ENCODE measurements at regions not wholly inside any gene's neighbourhood (a gene's known extent, or its start where the extent isn't known, plus 50 kb on each side); places are given as distances from the start of the nearest gene placed in this dataset.

GRCh38 chr3:159301961-159302360, 500.1 kb downstream of the MFSD1 start:
- H4K20me1 ChIP-seq (ENCODE audit: insufficient read depth) = no peaks in the 10 kb centered on the region
- no peak for DNase-seq (ENCODE audit: low read depth, low spot score)
- TF ChIP-seq EZH2phosphoT487 (IDR thresholded peaks at IDR 0.05; ENCODE audit: borderline replicate concordance) (no peak), SP1 (IDR thresholded peaks at IDR 0.05; ENCODE audit: low read depth) (no peak), EZH2 (IDR thresholded peaks at IDR 0.05) (no peak)
- H3K9me2 ChIP-seq (ENCODE audit: insufficient read depth) = no peaks in the 10 kb centered on the region
- CTCF ChIA-PET = no interaction called here
- BruUV-seq (replicated peaks) = no TSS peak
- RAD21 ChIA-PET (ENCODE audit: low non-redundant PET in 1 of 2, low total read pairs in 2 of 2, uncharacterized antibody in 2 of 2, unreplicated experiment in 2 of 2) = no interaction called here
- no peak for ATAC-seq
- H3K9ac ChIP-seq (ENCODE audit: low read length) = no peak overlapping the region
- no peaks in the 10 kb centered on the region for H3K4me1 ChIP-seq (ENCODE audit: control insufficient read depth in 1 of 2, insufficient read depth in 2 of 2, low read length in 2 of 2)
- no peak overlapping the region for H3K4me2 ChIP-seq (ENCODE audit: low read length)
- POLR2A ChIA-PET = no interaction called here
- intact Hi-C loops (cut with micrococcal nuclease) = no loop called here
- H3K27me3 ChIP-seq (ENCODE audit: insufficient read depth, low read length) = no peaks in the 10 kb centered on the region
- no peaks in the 10 kb centered on the region for H3K36me3 ChIP-seq (ENCODE audit: control insufficient read depth in 1 of 2, insufficient read depth in 2 of 2, low read length in 2 of 2)
- no peaks in the 10 kb centered on the region for H3K79me2 ChIP-seq (ENCODE audit: insufficient read depth, low read length)
- no peak overlapping the region for H2AFZ ChIP-seq (ENCODE audit: low read depth, low read length, poor library complexity, severe bottlenecking)
- H3K9me3 ChIP-seq (ENCODE audit: control insufficient read depth in 1 of 2, insufficient read depth in 1 of 2, low read depth in 1 of 2, low read length in 2 of 2) = no peaks in the 10 kb centered on the region
- no peak overlapping the region for H3K27ac ChIP-seq (ENCODE audit: low read depth, low read length)
- no peak overlapping the region for H3K4me3 ChIP-seq (replicated peaks in 1 of 2; ENCODE audit: low read depth in 1 of 2, low read length in 2 of 2)

DNA sequence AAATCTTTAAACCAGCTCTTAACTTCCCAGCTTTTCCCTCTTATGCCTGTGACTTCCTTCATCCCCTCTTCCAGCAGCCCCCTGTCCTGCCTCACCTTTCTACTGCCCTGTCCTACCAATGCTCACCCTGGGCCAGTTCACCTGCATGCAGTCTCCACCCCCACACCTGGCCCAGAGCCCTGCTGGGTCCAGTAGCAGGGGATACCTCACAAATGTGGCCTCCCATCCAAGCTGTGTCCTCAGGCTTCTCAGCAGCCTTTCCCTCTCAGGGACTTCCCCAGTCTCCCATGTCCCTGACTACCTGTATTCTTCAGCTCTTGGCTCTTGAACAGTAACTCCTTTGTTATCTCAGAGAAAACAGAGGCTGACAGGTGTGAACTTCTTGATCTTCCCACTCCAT, 503.2 kb downstream of the MFSD1 start:
- Histone ChIP-seq H3K4me1 (ENCODE audit: control insufficient read depth in 1 of 2, insufficient read depth in 2 of 2, low read length in 2 of 2) (no peaks in the 10 kb centered on the region), H3K36me3 (ENCODE audit: control insufficient read depth in 1 of 2, insufficient read depth in 2 of 2, low read length in 2 of 2) (no peaks in the 10 kb centered on the region), H3K79me2 (ENCODE audit: insufficient read depth, low read length) (no peaks in the 10 kb centered on the region), H3K4me3 (replicated peaks in 1 of 2; ENCODE audit: low read depth in 1 of 2, low read length in 2 of 2) (no peak overlapping the region), H3K9me3 (ENCODE audit: control insufficient read depth in 1 of 2, insufficient read depth in 1 of 2, low read depth in 1 of 2, low read length in 2 of 2) (no peaks in the 10 kb centered on the region), H4K20me1 (ENCODE audit: insufficient read depth) (no peaks in the 10 kb centered on the region), H3K4me2 (ENCODE audit: low read length) (no peak overlapping the region), H3K9ac (ENCODE audit: low read length) (no peak overlapping the region), H3K27ac (ENCODE audit: low read depth, low read length) (no peak overlapping the region), H2AFZ (ENCODE audit: low read depth, low read length, poor library complexity, severe bottlenecking) (no peak overlapping the region), H3K27me3 (ENCODE audit: insufficient read depth, low read length) (no peaks in the 10 kb centered on the region), H3K9me2 (ENCODE audit: insufficient read depth) (no peaks in the 10 kb centered on the region)
- ChIA-PET CTCF (interaction anchor here (0.9 to 1.4 kb wide), 2 partner anchors 17 to 19 kb away, joined by 3 to 5 read pairs; no protein-coding TSS in a partner anchor), POLR2A (no interaction called here), RAD21 (ENCODE audit: low non-redundant PET in 1 of 2, low total read pairs in 2 of 2, uncharacterized antibody in 2 of 2, unreplicated experiment in 2 of 2) (no interaction called here)
- BruUV-seq (replicated peaks) = no TSS peak
- no peak for DNase-seq (ENCODE audit: low read depth, low spot score)
- no peak for ATAC-seq
- intact Hi-C loops (cut with micrococcal nuclease) = no loop called here
- no peak for TF ChIP-seq FOSL1 (IDR thresholded peaks at IDR 0.05; ENCODE audit: low read depth)
- TF ChIP-seq SRF (IDR thresholded peaks at IDR 0.05; ENCODE audit: low read depth) = no peak
- no peak for TF ChIP-seq RAD21 (IDR thresholded peaks at IDR 0.05; ENCODE audit: low read depth)
- TF ChIP-seq TCF7L2 (IDR thresholded peaks at IDR 0.05; ENCODE audit: borderline replicate concordance, extremely low read depth, insufficient read depth, insufficient read length) = no peak
- TF ChIP-seq ZNF274 (IDR thresholded peaks at IDR 0.05; ENCODE audit: low read depth, low read length) = no peak
- no peak for TF ChIP-seq ATF3 (IDR thresholded peaks at IDR 0.05)
- TF ChIP-seq, protein P1, sequence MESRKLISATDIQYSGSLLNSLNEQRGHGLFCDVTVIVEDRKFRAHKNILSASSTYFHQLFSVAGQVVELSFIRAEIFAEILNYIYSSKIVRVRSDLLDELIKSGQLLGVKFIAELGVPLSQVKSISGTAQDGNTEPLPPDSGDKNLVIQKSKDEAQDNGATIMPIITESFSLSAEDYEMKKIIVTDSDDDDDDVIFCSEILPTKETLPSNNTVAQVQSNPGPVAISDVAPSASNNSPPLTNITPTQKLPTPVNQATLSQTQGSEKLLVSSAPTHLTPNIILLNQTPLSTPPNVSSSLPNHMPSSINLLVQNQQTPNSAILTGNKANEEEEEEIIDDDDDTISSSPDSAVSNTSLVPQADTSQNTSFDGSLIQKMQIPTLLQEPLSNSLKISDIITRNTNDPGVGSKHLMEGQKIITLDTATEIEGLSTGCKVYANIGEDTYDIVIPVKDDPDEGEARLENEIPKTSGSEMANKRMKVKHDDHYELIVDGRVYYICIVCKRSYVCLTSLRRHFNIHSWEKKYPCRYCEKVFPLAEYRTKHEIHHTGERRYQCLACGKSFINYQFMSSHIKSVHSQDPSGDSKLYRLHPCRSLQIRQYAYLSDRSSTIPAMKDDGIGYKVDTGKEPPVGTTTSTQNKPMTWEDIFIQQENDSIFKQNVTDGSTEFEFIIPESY (IDR thresholded peaks at IDR 0.05; ENCODE audit: extremely low read depth, insufficient replicate concordance, low read length) = no peak
- no peak for TF ChIP-seq ELF1 (IDR thresholded peaks at IDR 0.05; ENCODE audit: borderline replicate concordance, low read depth)
- no peak for TF ChIP-seq ZFX (IDR thresholded peaks at IDR 0.05)
- no peak for TF ChIP-seq REST (IDR thresholded peaks at IDR 0.05; ENCODE audit: low read depth)
- TF ChIP-seq YY1 (IDR thresholded peaks at IDR 0.05; ENCODE audit: extremely low read depth, insufficient replicate concordance, low read depth, low read length) = no peak
- TF ChIP-seq CEBPB (IDR thresholded peaks at IDR 0.05; ENCODE audit: low read depth) = no peak
- TF ChIP-seq EGR1 (IDR thresholded peaks at IDR 0.05; ENCODE audit: low read depth) = no peak

All from HCT116 (cell line).